DMS53 treated with DMSO at 0.1 percent for 48 hours (cell line): ENCODE measurements at regions not wholly inside any gene's neighbourhood (a gene's known extent, or its start where the extent isn't known, plus 50 kb on each side); places are given as distances from the start of the nearest gene placed in this dataset.

Experiments used
- DNase-seq: peaks from one replicate; lab custom pipeline; 2025; ENCODE audit not compliant: unreplicated experiment; lab: John Stamatoyannopoulos, UW

DNA sequence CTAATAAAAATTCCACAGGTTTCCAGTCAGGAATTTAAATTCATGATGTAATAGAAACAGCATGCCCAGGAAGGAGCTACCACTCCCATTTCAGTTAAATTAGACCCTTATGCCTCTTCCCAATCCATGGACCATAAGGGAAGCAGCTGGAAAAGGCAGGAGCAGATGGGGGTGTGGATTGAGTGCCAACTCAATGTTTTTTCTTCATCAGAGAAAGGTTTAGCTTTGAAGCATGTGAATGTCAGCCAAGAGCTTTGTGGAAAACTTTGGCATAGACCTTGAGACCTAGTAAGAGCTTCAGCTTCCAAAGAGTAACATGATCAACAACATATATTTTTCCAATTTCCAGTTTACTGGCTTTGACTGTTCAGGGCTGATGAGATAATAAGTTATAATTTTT, 2139.9 kb downstream of the PCDH9 start:
- no peak for DNase-seq

DNA sequence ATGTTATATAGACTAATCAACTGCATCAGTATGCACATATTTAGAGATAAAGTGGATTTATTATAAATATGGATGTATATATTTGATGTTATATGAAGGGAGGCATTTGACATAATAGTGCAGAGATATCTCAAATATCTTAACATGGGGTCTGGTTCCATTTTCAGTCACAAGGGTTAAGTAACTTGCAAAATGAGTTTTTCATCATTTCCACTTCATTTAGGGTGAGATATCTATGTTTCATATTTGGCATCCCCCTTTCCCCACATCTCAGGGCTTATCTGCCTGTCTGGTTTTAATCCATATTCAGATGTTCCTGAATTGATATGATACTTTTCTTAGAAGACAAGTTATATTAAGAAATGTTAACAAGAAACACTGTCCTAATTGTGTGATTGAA, 2141.2 kb downstream of the PCDH9 start:
- DNase-seq, result no peak

DNA sequence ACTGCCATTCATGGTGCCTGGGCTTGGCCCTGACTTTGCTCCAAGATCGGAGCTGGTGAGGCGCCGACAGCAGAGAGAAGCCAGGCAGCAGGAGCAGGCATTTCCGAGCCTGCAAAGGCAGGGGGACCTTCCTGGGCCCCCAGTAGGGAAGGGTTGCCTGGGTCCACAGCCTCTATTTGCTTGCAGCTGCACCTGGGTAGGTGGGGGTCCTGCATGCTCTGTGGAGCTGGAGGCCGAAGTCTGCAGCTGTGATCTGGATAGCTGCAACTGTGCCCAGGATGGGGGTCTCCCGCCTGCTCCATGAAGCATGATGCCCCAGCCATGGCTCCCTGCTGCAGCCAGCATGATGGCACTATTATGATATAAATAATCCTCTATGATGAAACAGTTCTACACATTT, 2144.2 kb downstream of the PCDH9 start:
- no peak for DNase-seq

DNA sequence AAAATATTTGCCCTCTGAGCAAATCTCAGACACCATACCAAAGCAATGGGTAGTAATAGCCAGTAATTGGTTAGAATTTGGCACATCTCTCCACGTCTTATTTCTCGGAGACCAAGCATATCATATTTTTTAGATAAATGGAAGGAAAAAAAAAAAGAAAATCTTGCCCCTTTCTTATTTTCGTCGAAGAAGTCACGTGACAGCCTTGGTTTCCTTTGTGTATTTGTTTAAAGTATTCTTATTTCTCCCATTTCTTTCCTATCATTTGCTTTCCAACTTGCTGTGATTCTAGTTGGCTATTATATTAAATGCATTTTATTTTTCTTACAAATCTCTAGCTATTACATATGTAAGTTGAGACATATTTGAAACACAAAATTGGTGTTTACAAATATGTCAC, 2155.9 kb downstream of the PCDH9 start:
- DNase-seq, result no peak

DNA sequence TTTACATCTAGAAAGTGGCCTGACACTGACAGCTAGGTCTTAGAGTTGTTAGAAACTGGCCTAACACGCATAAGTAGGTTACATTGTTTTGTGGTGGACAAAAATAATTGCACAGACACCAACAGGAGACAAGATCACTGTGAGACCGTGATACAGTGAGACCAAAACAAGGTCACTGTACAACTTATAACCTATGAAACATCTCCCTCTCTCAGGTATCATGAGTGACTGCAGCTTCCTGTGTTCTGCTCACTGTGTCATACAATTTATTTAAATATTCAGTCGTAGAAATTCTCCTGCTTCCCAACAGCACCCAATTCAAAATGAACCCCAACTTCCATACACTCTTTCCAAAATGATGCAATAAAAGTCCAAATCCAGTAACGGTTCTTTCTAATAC, 2165.2 kb downstream of the PCDH9 start:
- DNase-seq, result peak; percentile 15

DNA sequence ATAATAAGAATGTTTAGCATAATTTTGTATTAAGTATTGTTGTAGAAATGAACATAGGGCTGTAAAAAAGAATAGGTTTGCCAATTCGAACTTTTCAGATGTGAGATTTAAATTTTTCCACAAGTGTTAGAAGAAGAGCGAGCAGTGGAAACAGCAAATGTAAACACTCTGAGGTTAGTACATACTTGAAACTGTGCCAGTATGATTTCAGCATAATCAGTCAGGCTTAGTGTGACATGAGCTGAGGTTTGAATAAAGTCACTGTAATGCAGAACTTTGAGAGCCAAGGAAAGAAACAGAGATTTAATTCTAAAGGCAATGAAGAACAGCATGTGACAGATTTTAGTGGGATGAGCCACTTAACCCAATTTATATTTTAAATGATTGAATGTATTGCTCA, 2166.4 kb downstream of the PCDH9 start:
- no peak for DNase-seq

DNA sequence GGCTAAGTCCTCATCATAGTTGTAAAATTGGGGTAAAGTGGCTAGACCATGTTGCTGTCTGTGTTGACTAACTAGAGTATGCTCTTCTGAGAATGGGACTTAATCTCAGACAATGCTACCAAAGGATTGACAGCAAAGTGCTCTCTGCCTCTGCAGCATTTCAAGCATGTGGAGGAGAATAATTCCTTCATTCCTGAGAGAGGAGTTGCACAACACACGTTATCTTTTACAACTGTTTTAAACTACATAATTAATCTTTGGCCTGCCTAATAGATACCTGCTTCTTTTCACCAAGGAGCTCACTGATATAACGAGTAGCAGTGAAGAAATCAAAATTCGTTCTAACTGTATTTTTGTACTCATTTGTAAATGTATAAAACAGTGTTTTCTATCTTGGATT, 2172.2 kb downstream of the PCDH9 start:
- DNase-seq, result no peak

DNA sequence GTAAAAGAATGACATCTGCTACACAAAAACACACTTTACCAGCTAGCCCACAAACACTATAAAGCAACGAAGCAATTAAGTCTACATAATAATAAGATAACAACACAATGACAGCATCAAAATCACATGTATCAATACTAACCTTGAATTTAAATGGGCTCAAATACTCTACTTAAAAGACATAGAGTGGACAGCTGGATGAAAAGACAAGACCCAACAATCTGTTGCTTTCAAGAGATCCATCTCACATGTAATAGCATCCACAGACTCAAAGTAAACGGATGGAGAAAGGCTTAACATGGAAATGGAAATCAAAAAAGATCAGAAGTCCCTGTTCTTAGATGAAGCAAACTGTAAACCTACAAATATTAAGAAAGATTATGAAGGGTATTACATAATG, 2175.9 kb downstream of the PCDH9 start:
- DNase-seq, result no peak

DNA sequence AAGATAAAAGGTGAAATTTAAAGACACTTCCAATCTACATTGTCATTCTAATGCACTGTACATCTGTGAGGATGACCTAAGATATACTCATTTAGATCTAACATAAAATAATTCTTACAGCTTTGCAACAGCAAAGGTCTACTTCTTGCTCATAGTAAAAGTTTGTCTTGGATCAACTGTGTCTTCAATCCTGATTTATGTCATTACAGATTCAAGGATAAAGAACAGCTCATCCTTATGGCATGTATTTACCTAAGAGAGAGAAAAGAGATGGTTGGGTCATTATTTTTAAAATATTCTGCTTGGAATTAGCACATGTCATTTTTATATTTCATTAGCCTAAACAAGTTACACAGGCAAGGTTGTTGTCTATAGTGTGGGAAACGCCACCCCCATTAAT, 2193.1 kb downstream of the PCDH9 start:
- DNase-seq, result no peak

DNA sequence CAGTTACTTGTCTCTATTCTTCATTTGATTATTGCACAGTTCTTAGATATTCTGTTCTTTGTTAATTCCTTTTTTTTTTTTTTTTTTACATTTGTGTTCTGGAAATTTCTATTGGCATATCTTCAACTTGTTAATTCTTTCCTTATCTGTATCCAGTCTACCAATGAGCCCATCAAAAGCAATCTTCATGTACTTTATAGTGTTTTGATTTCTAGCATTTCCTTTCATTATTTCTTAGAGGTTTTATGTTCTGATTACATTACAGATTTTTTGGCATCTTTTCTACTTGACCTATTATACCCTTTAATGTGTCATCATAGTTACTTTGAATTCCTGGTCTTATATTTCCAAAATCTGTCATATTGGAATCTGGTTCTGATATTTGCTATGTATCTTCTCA, 2194.8 kb downstream of the PCDH9 start:
- no peak for DNase-seq

DNA sequence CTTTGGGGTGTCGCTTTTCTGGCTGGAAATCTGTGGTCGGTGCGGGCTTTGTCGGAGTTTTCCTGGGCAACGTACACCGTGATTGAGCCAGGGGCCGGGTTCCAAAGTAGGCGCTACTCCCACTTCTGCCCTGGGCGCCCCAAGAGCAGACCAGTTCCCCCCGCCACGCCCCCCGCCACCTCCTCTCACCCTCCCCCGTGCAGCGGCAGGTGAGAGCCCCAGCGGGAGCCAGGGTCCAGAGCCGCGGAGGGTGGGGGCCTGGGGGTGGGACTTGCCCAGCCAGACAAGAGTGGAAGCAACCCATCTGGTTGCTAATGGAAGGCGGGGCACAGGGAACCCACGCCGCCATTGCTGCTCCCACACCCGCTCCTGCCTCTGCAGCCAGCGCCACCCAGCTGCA, 2195.9 kb downstream of the PCDH9 start:
- DNase-seq, result no peak

DNA sequence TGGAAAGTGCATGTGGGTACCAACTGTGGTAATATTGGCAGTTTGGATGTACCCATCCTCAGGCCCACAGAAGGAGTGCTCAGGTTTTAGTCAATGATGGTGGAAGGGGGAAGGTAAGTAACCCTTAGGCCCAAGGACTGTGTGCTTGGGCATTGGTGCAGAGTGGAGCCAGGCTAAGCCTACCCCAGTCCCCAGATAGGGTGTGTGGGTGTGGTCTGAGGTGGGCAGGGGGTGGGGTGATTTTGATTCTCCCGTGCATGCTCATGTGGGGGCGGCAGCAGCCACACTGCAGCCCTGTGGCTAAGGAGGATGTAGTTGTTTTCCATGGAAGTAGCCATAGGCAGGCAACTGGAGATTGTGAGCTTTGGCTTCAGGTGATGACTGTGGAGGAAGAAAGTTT, 2197.3 kb downstream of the PCDH9 start:
- DNase-seq, result no peak

DNA sequence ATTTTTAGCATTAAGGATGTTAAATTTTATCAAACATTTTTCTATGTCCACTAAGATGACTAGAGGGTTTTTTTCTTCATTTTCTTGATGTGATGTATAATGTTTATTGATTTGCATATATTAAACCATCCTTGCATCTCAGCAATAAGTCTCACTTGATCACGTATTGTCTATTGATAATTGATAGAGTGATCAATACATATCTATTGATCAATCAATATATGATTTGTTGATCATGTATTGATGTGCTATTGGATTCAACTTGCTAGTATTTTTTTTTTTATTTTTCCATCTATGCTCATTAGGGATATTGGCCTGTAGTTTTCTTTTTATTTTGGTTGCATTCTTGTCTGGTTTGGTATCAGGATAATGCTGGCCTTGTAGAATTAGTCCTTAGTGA, 2202.0 kb downstream of the PCDH9 start:
- no peak for DNase-seq

DNA sequence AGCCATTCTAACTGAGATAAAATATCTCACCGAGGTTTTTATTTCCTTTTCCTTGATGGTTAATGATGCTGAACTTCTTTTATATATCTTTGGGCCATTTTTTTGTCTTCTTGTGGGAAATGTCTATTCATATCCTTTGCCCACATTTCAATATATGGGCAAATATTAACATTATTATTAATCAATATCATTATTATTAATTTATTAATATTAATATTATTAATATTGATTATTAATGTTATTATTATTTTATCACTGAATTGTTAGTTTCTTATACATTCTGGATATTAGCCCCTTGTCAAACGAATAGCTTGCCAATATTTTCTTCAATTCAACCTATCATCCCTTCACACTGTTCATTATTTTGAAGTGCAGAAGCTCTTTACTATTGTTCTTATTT, 2203.6 kb downstream of the PCDH9 start:
- DNase-seq, result no peak

DNA sequence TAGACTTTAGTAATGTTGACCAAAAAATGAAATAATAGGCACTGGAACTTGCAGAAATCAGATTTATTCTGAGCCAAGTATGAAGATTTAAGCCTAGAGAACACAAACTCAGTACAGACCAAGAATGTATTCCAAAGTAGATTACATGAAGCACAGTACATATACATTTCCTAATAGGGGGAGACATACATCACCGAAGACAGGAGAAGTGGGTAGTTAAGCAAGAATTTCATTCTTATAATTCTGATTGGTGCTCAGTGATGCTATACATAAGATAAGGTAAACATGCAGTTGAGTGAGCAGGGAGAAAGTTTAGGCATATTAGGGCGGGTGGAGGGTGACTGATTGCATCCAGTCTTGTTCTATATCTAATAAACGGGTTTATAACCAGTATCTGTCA, 2218.8 kb downstream of the PCDH9 start:
- DNase-seq, result no peak

DNA sequence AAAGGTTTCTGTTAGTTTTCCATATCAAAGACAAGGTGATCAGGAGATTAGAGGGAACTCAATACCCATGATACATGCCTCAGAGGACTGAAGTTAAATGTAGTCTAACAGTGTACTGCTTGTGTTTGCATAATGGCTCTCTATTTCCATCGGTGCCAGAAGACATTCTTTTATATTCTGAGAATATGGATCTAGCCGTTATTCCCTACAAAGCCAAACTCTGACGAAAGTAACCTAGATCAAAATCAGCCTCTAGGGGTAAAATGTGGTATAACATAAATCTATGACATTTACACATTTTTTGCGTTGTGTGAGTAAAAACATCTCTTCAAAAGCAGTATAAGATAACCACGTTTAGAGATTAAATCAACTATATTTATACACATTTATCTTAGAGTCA, 2232.7 kb downstream of the PCDH9 start:
- no peak for DNase-seq

DNA sequence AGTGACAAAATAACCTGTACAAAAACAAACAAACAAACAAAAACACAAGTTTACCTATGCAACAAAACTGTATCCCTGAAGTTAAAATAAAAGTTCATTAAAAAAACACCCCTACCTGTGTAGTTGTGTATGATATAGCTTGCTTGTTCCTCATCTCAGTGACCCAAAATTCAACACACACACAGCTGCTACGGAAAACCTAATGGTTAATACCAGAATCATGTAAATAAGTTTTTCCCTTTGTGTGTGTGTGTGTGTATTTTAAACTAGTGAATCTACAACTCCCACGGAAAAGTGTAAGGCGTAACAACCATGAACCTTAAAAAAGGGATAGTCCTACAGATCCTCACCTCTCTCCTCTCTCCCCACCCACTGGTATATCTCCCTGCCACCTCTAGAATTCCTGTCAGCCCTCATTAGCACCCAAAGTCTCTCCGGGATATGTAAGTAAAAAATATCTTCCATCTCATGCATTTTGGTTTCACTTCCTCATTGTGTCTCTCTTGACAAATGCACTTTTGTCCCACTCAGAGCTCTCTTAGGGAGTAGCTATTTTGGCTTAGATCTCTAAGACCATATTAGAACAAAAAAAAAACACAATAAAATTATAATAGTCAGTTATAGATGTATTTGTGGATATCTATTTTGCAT, 2236.5 kb downstream of the PCDH9 start:
- DNase-seq, result no peak

DNA sequence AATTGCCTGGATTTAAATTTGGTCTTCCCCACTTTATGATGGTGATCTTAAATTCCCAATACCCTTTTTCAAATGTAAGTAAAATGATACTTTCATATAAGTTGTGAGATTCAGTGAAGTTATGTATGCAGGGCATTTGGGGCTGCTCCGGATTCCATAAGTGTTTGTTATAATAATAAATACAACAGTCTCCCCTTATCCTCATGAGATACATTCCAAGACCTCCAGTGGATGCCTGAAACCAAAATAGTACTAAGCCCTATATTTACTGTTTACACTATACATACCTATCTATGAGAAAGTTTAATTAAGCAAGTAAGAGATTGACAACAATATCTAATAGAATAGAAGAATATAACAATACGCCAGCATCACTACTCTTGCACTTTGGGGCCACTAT, 2237.8 kb downstream of the PCDH9 start:
- DNase-seq, result no peak

DNA sequence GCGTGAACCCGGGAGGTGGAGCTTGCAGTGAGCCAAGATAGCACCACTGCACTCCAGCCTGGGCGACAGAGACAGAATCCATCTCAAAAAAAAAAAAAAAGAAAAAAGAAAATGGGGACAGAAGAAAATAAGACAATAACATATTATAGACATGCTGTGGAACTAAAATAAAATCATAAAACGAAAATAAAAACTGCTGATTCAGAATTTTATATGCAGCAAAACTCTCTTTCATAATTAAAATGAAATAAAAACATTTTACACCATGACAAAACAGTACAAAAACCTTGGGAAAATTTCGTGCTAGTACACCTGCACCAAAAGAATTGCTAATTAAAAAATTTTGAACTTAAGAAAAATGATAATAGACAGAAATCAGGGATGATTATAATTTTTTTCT, 2245.1 kb downstream of the PCDH9 start:
- no peak for DNase-seq

DNA sequence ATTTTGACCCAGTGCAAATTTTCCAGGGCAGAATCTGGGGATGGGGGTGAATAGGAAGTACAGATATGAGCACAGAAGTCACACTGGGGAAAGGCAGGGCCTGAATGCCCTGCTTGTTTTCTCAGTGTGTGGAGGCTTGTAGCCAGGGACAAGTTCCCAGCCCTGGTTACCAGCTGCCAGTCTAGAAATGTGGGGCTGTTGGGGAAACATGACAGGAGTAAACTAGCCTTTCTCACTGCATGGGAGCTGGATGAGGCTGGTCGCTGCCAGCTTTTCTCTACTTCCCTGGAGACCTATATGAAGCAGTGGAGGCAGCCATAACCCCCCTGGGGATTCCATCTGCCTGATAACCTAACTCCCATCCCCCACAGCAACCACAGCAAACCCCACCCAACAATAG, 2267.7 kb downstream of the PCDH9 start:
- no peak for DNase-seq

DNA sequence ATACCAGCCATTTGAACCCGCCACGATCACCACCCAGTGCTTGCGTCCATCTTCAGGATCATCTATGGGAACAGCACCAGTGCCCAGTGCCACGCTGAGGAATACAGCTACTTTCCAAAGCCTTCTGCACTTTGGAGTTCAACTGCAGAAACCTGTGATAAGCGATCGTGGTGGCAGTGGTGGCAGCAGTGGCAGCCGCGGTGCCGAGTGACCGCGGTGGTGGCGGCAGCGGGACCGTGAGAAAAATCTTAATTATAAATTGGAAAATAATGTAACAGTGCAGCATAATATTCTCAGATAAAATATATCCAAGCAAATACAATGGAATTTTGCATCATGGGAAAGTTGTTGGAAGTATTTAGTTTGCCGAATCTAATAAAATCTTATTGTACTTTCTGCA, 2270.9 kb downstream of the PCDH9 start:
- DNase-seq, result no peak

DNA sequence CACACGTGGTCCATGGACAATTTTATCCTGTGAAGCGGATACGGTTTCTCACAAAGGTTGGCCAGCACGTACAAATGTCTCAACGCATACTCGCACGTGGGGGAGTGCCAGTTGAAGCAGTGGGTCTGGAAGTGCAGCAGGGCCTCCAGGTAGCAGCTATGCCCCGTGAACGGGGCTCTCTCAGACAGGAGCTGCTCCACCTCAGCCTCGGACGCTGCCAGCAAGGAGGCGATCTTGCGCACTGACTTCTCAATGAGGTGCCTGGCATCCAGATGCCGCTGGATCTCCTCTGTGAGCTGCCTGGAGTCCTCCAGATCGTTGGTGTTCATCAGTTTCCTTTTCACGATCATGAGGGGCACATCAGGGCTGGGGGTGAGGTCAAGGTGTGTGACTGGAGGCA, 2272.0 kb downstream of the PCDH9 start:
- no peak for DNase-seq

DNA sequence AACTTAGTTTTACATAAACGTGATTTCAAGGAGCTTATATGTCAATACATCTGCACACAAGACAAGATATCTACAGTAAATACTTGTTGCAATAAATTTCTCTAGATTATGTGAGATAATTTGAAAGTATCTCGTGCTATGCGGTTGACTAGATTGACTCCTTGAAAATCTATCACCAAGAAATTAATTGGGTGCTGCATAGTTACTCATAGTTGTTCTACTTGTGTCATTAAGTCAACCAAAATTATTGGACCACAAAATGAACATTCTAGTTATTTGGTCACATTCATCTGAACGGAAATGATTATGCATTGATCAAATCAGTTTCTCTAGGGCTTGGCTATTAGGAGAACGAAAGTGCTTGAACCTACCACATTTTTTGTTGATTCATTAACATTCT, 2291.5 kb downstream of the PCDH9 start:
- DNase-seq, result no peak

DNA sequence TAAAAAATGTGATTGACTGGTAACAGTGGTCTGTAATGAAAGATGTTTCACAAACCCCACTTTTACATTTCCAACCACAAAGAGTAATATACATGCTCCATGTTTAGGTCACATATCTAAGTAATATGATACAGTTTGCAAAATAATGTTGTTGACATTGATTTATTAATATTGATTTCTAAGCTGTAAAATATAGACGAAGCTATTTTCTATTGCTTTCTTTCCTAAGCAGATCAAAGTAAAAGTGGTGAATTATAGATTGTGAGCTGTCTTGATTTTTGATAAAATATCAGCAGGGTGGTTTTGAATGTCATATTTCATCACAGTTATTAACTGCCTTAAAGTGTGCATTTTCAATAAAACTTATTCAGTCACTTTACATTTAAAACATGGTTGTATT, 2292.8 kb downstream of the PCDH9 start:
- DNase-seq, result no peak
